ENCODE measurements at regions not wholly inside any gene's neighbourhood (a gene's known extent, or its start where the extent isn't known, plus 50 kb on each side); places are given as distances from the start of the nearest gene placed in this dataset.

GRCh38 chr1:193769651-193770050, 583.2 kb upstream of the B3GALT2 start:
- no peak overlapping the region for H4K91ac ChIP-seq (ENCODE audit: low read depth, low read length)
- no peak overlapping the region for H2AFZ ChIP-seq (ENCODE audit: insufficient read depth, low read length, poor library complexity)
- no peak overlapping the region for H3K18ac ChIP-seq (ENCODE audit: low read length)
- H3K4me3 ChIP-seq (ENCODE audit: low read depth, low read length) = no peak overlapping the region
- no peak overlapping the region for H3K4me2 ChIP-seq (ENCODE audit: low read length)
- H3K4ac ChIP-seq (ENCODE audit: low read depth, low read length) = no peak overlapping the region
- no peak overlapping the region for H4K12ac ChIP-seq (ENCODE audit: low read depth, low read length)
- H3K9me3 ChIP-seq (ENCODE audit: insufficient read depth, low read depth, low read length) = peaks cover 1% of the 10 kb centered on the region
- no peaks in the 10 kb centered on the region for H3K79me2 ChIP-seq (ENCODE audit: control insufficient read depth, insufficient read depth, low read length, poor library complexity)
- no peak for DNase-seq
- H3K79me1 ChIP-seq (ENCODE audit: low read length) = no peaks in the 10 kb centered on the region
- no peaks in the 10 kb centered on the region for H3K36me3 ChIP-seq (ENCODE audit: control insufficient read depth in 1 of 2, insufficient read depth in 2 of 2, low read length in 2 of 2)
- H3K23ac ChIP-seq (ENCODE audit: low read length) = no peak overlapping the region
- H3K27ac ChIP-seq (ENCODE audit: low read depth, low read length) = no peak overlapping the region
- no peak overlapping the region for H2AK5ac ChIP-seq (ENCODE audit: low read length)
- no peak overlapping the region for H3K14ac ChIP-seq (ENCODE audit: low read length)
- no peak overlapping the region for H3K9ac ChIP-seq (ENCODE audit: low read length)
- H3K4me1 ChIP-seq (ENCODE audit: control insufficient read depth in 1 of 2, insufficient read depth in 2 of 2, low read length in 2 of 2) = no peaks in the 10 kb centered on the region
- WGBS (ENCODE audit: extremely low coverage, insufficient coverage, insufficient read length) = no CpG with 5 or more reads among the region's 2 CpGs
- no peak overlapping the region for H4K8ac ChIP-seq (ENCODE audit: low read depth, low read length)
- H2BK12ac ChIP-seq (ENCODE audit: low read length) = no peak overlapping the region
- H2BK120ac ChIP-seq (ENCODE audit: insufficient read depth, low read length, poor library complexity) = no peak overlapping the region
- H2BK5ac ChIP-seq (ENCODE audit: low read depth, low read length, poor library complexity) = no peak overlapping the region
- H3K27me3 ChIP-seq (ENCODE audit: insufficient read depth, low read length) = no peaks in the 10 kb centered on the region

GRCh38 chr1:193767886-193768285, 581.5 kb upstream of the B3GALT2 start:
- no peak overlapping the region for H3K23ac ChIP-seq (ENCODE audit: low read length)
- no peak overlapping the region for H4K91ac ChIP-seq (ENCODE audit: low read depth, low read length)
- no peak overlapping the region for H3K14ac ChIP-seq (ENCODE audit: low read length)
- H3K4me2 ChIP-seq (ENCODE audit: low read length) = no peak overlapping the region
- H3K4me3 ChIP-seq (ENCODE audit: low read depth, low read length) = no peak overlapping the region
- WGBS (ENCODE audit: extremely low coverage, insufficient coverage, insufficient read length) = no CpG with 5 or more reads among the region's 6 CpGs
- no peak overlapping the region for H2BK12ac ChIP-seq (ENCODE audit: low read length)
- H2BK120ac ChIP-seq (ENCODE audit: insufficient read depth, low read length, poor library complexity) = no peak overlapping the region
- no peak overlapping the region for H2AFZ ChIP-seq (ENCODE audit: insufficient read depth, low read length, poor library complexity)
- H4K8ac ChIP-seq (ENCODE audit: low read depth, low read length) = no peak overlapping the region
- H3K9me3 ChIP-seq (ENCODE audit: insufficient read depth, low read depth, low read length) = peaks cover 1% of the 10 kb centered on the region
- no peak overlapping the region for H3K27ac ChIP-seq (ENCODE audit: low read depth, low read length)
- H3K79me1 ChIP-seq (ENCODE audit: low read length) = no peaks in the 10 kb centered on the region
- H3K4ac ChIP-seq (ENCODE audit: low read depth, low read length) = no peak overlapping the region
- H3K36me3 ChIP-seq (ENCODE audit: control insufficient read depth in 1 of 2, insufficient read depth in 2 of 2, low read length in 2 of 2) = no peaks in the 10 kb centered on the region
- no peaks in the 10 kb centered on the region for H3K79me2 ChIP-seq (ENCODE audit: control insufficient read depth, insufficient read depth, low read length, poor library complexity)
- no peak overlapping the region for H2AK5ac ChIP-seq (ENCODE audit: low read length)
- no peak overlapping the region for H2BK5ac ChIP-seq (ENCODE audit: low read depth, low read length, poor library complexity)
- H3K4me1 ChIP-seq (ENCODE audit: control insufficient read depth in 1 of 2, insufficient read depth in 2 of 2, low read length in 2 of 2) = no peaks in the 10 kb centered on the region
- no peak overlapping the region for H3K9ac ChIP-seq (ENCODE audit: low read length)
- H3K18ac ChIP-seq (ENCODE audit: low read length) = no peak overlapping the region
- no peak for DNase-seq
- no peak overlapping the region for H4K12ac ChIP-seq (ENCODE audit: low read depth, low read length)
- H3K27me3 ChIP-seq (ENCODE audit: insufficient read depth, low read length) = no peaks in the 10 kb centered on the region

- Histone ChIP-seq H3K14ac (ENCODE audit: low read length) (no peak overlapping the region), H3K9me3 (ENCODE audit: insufficient read depth, low read depth, low read length) (peaks cover 1% of the 10 kb centered on the region), H3K79me2 (ENCODE audit: control insufficient read depth, insufficient read depth, low read length, poor library complexity) (no peaks in the 10 kb centered on the region), H2BK5ac (ENCODE audit: low read depth, low read length, poor library complexity) (no peak overlapping the region), H3K27ac (ENCODE audit: low read depth, low read length) (no peak overlapping the region), H3K27me3 (ENCODE audit: insufficient read depth, low read length) (no peaks in the 10 kb centered on the region), H3K4ac (ENCODE audit: low read depth, low read length) (no peak overlapping the region), H4K12ac (ENCODE audit: low read depth, low read length) (no peak overlapping the region), H3K36me3 (ENCODE audit: control insufficient read depth in 1 of 2, insufficient read depth in 2 of 2, low read length in 2 of 2) (no peaks in the 10 kb centered on the region), H3K4me1 (ENCODE audit: control insufficient read depth in 1 of 2, insufficient read depth in 2 of 2, low read length in 2 of 2) (no peaks in the 10 kb centered on the region), H2BK120ac (ENCODE audit: insufficient read depth, low read length, poor library complexity) (no peak overlapping the region), H2AK5ac (ENCODE audit: low read length) (no peak overlapping the region), H3K79me1 (ENCODE audit: low read length) (no peaks in the 10 kb centered on the region), H2BK12ac (ENCODE audit: low read length) (no peak overlapping the region), H4K8ac (ENCODE audit: low read depth, low read length) (no peak overlapping the region), H3K18ac (ENCODE audit: low read length) (no peak overlapping the region), H2AFZ (ENCODE audit: insufficient read depth, low read length, poor library complexity) (no peak overlapping the region), H3K4me3 (ENCODE audit: low read depth, low read length) (no peak overlapping the region), H3K9ac (ENCODE audit: low read length) (peak overlapping the region; percentile 19), H3K23ac (ENCODE audit: low read length) (no peak overlapping the region), H4K91ac (ENCODE audit: low read depth, low read length) (no peak overlapping the region), H3K4me2 (ENCODE audit: low read length) (no peak overlapping the region)
- DNase-seq = peak in 1 of 2 donors; percentile 6
- WGBS (ENCODE audit: extremely low coverage, insufficient coverage, insufficient read length) = no CpG with 5 or more reads among the region's 5 CpGs
Observed at GRCh38 chr1:193766329-193766728, 579.9 kb upstream of the B3GALT2 start.

GRCh38 chr1:193763266-193763665, 576.9 kb upstream of the B3GALT2 start:
- Histone ChIP-seq H2AK5ac (ENCODE audit: low read length) (no peak overlapping the region), H3K36me3 (ENCODE audit: control insufficient read depth in 1 of 2, insufficient read depth in 2 of 2, low read length in 2 of 2) (no peaks in the 10 kb centered on the region), H3K4me1 (ENCODE audit: control insufficient read depth in 1 of 2, insufficient read depth in 2 of 2, low read length in 2 of 2) (no peaks in the 10 kb centered on the region), H2BK5ac (ENCODE audit: low read depth, low read length, poor library complexity) (no peak overlapping the region), H3K4me2 (ENCODE audit: low read length) (no peak overlapping the region), H4K91ac (ENCODE audit: low read depth, low read length) (no peak overlapping the region), H2BK12ac (ENCODE audit: low read length) (no peak overlapping the region), H3K9me3 (ENCODE audit: insufficient read depth, low read depth, low read length) (peaks cover 1% of the 10 kb centered on the region), H3K4me3 (ENCODE audit: low read depth, low read length) (no peak overlapping the region), H3K27ac (ENCODE audit: low read depth, low read length) (no peak overlapping the region), H4K12ac (ENCODE audit: low read depth, low read length) (no peak overlapping the region), H3K23ac (ENCODE audit: low read length) (no peak overlapping the region), H3K79me1 (ENCODE audit: low read length) (no peaks in the 10 kb centered on the region), H4K8ac (ENCODE audit: low read depth, low read length) (no peak overlapping the region), H3K79me2 (ENCODE audit: control insufficient read depth, insufficient read depth, low read length, poor library complexity) (no peaks in the 10 kb centered on the region), H3K9ac (ENCODE audit: low read length) (no peak overlapping the region), H2BK120ac (ENCODE audit: insufficient read depth, low read length, poor library complexity) (no peak overlapping the region), H3K4ac (ENCODE audit: low read depth, low read length) (no peak overlapping the region), H2AFZ (ENCODE audit: insufficient read depth, low read length, poor library complexity) (no peak overlapping the region), H3K27me3 (ENCODE audit: insufficient read depth, low read length) (no peaks in the 10 kb centered on the region), H3K18ac (ENCODE audit: low read length) (no peak overlapping the region), H3K14ac (ENCODE audit: low read length) (no peak overlapping the region)
- DNase-seq = no peak
- no CpG with 5 or more reads among the region's 3 CpGs for WGBS (ENCODE audit: extremely low coverage, insufficient coverage, insufficient read length)
